DMS79 (cell line): ENCODE measurements at regions not wholly inside any gene's neighbourhood (a gene's known extent, or its start where the extent isn't known, plus 50 kb on each side); places are given as distances from the start of the nearest gene placed in this dataset.

Experiments
- DNase-seq: peaks from one replicate; lab custom pipeline; 2025; lab: John Stamatoyannopoulos, UW

GRCh38 chr2:145495590-145495989 lies 975.7 kb upstream of the ZEB2 start:
- DNase-seq, result no peak

- no peak for DNase-seq
Observed at GRCh38 chr2:145494441-145494840, 974.5 kb upstream of the ZEB2 start.

GRCh38 chr2:145488571-145488970 lies 968.7 kb upstream of the ZEB2 start:
- no peak for DNase-seq

- no peak for DNase-seq
Observed at GRCh38 chr2:145484448-145485097, 964.7 kb upstream of the ZEB2 start.

GRCh38 chr2:145483854-145484253 lies 963.9 kb upstream of the ZEB2 start:
- no peak for DNase-seq

- DNase-seq, result no peak
Observed at GRCh38 chr2:145481334-145481922, 961.5 kb upstream of the ZEB2 start.

- DNase-seq, result no peak
Observed at GRCh38 chr2:145464866-145465265, 944.9 kb upstream of the ZEB2 start.

- no peak for DNase-seq
Observed at GRCh38 chr2:145460112-145460511, 940.2 kb upstream of the ZEB2 start.

- DNase-seq, result peak; percentile 98
Observed at GRCh38 chr2:145431181-145431951, 911.4 kb upstream of the ZEB2 start.

GRCh38 chr2:145423809-145424208 lies 903.9 kb upstream of the ZEB2 start:
- DNase-seq, result no peak

GRCh38 chr2:145422576-145422975 lies 902.7 kb upstream of the ZEB2 start:
- no peak for DNase-seq

- DNase-seq, result no peak
Observed at GRCh38 chr2:145421841-145422240, 901.9 kb upstream of the ZEB2 start.

- no peak for DNase-seq
Observed at GRCh38 chr2:145416640-145417039, 896.7 kb upstream of the ZEB2 start.

- DNase-seq, result no peak
Observed at GRCh38 chr2:145415151-145415550, 895.2 kb upstream of the ZEB2 start.

- DNase-seq, result no peak
Observed at GRCh38 chr2:145413261-145414030, 893.5 kb upstream of the ZEB2 start.

GRCh38 chr2:145412155-145412554 lies 892.2 kb upstream of the ZEB2 start:
- DNase-seq, result no peak

- DNase-seq, result no peak
Observed at GRCh38 chr2:145411493-145411892, 891.6 kb upstream of the ZEB2 start.

- DNase-seq, result no peak
Observed at GRCh38 chr2:145410086-145410485, 890.2 kb upstream of the ZEB2 start.

GRCh38 chr2:145408980-145409379 lies 889.1 kb upstream of the ZEB2 start:
- DNase-seq, result no peak

- DNase-seq, result no peak
Observed at GRCh38 chr2:145404690-145405089, 884.8 kb upstream of the ZEB2 start.

GRCh38 chr2:145402706-145403277 lies 882.9 kb upstream of the ZEB2 start:
- DNase-seq, result no peak

GRCh38 chr2:145399131-145399530 lies 879.2 kb upstream of the ZEB2 start:
- no peak for DNase-seq
